Activated T-helper 1 cell treated with anti-CD3 and anti-CD28 coated beads, Interleukin-2, amount 50 U/mL, for 16 hours (primary cell): ENCODE measurements at regions not wholly inside any gene's neighbourhood (a gene's known extent, or its start where the extent isn't known, plus 50 kb on each side); places are given as distances from the start of the nearest gene placed in this dataset.
"Not testable (repeated sequence)": the region's sequence is repeated elsewhere in the genome, so short reads cannot be mapped to it uniquely, and the experiment has no call there.

Experiments used
- DNase-seq, 2 donors: peaks; one replicate each; pipeline ENCODE4 v3.0.0-alpha.2; 2020; ENCODE audit warnings: low read depth in 1 of 2, low spot score in 1 of 2

DNA sequence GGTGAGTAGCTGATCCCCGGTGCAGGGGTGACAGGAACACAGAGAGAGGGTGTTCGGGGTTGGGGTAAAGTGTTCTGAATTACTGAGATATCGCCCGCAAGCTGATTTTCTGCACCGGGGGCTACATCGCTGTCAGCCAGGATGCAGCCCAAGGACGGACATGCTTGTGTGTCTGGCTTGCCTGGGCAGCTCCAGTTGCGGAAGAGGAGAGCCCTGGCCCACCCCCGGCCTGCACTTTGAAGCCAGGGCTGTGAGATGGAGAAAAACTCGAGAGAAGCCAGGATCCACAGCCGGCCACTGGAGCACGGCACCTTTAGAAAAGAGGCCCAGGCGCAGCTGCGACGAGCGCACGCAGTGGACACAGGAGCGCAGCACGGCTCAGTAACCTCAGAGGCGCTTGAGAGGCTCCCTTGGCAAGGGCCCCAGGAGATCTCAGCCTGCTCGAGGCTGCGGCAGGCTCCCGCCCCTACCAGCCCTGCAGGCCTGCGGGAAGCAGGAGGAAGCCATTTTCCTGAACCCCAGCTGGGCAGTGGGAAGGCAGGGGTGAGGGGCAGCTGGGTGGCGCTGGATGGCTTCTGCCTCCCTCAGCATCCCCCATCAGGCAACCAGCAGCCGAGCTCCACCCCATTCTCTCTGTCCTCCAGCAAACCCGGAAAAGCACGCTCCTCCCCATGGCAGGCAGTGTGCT is 59.2 kb downstream of the C9orf50 start:
- no peak for DNase-seq

DNA sequence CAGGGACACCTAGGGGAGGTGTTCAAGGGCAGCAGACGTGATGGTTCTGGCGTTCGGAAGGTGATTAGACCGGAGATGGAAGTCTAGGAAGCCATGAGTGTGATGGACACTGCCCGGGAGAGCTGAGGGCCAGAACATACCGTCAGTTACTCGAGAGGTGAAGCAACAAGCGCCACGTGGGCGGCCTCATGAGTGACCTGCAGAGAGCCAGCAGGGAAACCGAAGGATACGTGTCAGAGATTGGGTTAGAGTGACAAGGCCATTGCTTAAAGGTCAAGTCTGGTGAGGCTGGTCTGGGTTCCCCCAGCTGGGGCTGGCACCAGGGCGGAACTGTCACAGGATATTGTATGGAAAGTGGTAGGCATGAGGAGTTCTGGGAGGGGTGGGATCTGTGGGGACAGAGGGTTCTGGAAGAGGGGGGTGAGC is 60.0 kb downstream of the C9orf50 start:
- no peak for DNase-seq

- no peak for DNase-seq
Measured at GRCh38 chr9:129559506-129559881, 61.4 kb downstream of the C9orf50 start.

DNA sequence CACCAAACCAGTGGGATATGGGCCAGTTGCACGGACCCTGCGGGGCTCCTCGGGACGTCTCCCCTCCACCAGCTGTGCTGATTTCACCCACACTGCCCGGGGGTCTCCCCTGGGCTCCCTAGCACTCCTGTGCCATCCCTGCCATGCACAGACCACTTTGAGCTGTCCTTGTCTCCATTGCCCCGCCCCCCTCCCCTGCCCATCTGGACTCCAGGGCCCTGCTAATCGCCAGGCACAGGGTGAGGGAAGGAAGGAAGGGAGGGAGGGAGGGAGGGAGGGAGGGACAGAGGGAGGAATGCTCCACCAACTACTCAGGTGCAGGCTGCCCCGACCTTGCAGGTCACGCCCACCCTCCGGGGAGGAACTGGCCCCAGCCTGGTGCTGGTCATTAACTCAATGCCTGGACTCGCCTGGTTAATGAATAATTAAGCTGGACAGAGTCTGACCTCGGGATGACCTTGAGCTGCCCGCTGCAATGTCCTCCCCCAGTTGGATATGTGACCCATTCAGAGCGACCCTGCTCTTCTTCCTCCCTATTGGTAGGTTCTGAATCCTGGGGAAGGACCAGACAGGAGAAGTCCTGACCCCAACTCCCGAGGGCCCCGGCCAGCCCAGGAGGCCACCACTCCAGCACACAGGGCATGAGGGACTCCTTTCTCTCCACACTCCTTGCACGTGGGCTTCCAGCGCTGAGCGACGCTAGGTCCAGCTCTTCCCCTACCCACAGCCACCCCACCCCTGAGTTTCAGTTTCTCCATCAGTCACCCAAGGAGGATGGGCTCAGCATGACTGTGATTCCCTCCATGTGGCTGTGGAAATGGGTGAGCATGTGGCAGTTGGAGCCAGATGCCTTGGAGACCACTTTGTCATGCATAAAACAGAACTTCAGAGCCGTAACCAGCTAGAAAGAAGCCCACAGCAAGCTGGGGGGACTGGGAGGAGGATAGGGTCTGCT is 62.1 kb downstream of the C9orf50 start:
- DNase-seq, result no peak

DNA sequence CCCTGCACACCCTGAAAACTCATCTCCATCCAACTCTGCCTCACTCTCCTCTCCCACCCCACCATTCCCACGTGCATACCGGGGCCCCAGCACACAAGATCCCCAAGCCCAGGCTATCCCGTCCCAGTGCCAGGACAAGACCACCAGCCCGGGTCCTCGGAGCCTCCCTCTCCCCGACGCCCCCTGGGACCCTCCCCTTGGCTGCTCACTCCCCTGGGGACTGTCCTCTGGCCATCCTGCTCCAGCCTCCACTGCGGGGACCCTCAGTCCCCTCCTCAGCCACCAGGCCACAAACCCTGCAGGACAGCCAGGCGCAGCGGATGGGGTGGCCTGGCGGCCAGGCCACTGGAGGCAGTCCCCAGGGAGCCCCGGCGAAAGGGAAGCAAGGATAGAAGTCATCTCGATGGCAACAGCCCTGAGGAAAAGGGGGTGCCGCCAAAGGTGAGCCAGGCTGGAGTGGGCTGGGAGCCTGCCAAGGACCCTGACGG is 62.8 kb downstream of the C9orf50 start:
- no peak for DNase-seq

- no peak for DNase-seq
Measured at GRCh38 chr9:129557192-129558036, 63.5 kb downstream of the C9orf50 start.

DNA sequence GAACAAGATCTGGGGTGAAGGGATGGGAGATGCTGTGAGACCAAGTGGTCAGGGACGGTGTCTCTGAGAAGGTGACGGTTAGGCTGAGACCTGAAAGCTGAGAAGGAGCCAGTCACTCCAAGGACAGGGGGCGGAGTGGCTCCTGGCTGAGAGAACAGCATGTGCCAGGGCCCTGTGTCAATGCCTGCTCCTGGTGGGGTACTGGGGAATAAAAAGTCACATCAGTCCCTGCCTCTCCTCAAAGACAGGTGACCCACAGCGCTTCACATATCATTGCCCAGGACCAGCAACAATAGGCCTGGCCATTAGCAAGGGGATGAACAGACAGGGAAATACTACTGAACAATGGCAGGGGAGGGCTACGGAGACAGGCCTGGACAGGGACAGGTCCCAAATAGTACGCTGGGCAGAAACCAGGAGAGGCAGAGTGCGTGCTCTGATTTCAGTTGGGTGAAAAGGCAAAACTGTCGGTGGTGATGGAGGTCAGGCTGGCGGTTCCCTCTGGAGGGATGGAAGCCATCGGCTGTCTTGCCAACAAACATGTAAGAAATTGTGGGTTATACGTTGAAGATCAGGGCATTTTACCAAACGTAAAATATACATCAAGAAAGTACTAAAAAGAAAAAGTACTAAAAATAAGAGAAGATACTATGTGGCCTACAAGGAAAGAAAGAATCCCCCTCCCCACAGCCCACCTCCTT is 64.3 kb downstream of the C9orf50 start:
- no peak for DNase-seq

DNA sequence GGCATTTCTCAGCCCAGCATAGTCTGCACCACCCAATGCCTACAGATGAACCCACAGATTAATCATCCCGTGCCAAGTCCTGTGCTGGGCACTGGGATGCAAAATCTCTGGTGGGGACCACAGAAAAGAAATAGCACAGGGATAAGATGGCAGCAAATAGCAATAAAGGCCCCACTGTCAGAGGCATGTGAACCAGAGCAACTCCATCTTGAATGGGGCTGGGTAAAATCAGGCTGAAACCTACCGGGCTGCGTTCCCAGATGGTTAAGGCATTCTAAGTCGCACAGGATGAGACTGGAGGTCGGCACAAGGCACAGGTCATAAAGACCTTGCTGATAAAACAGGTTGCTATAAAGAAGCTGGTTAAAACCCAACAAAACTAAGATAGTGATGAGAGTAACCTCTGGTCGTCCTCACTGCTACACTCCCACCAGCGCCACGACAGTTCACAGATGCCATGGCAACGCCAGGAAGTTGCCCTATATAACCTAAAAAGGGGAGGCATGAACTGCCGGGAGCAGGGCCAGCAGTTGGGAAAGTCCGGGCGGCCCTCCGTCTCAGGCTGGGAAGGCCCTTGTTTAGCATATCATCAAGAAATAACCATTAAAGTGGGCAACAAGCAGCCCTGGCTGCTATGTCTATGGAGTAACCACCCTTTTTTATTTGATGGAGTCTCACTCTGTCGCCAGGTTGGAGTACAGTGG is 65.2 kb downstream of the C9orf50 start:
- no peak for DNase-seq

DNA sequence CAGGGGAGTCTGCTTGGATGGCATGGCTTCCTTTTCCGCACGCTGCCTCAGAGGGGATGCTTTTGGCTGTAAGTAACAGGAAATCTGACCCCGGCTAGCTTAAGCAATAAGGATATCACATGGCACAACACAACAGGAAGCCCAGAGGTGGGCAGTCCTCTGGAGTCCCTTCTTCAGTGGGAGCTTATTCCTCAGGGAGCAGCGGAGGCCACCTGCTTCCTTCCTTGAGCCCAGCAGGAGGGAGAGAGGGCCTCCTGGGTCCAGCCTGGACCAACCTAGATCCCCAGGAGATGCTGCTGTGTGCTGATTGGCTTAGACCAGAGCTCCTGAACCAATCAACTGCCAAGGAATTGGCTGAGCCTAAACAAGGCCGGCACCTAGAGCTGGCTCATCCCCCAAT is 66.3 kb downstream of the C9orf50 start:
- DNase-seq, result no peak

DNA sequence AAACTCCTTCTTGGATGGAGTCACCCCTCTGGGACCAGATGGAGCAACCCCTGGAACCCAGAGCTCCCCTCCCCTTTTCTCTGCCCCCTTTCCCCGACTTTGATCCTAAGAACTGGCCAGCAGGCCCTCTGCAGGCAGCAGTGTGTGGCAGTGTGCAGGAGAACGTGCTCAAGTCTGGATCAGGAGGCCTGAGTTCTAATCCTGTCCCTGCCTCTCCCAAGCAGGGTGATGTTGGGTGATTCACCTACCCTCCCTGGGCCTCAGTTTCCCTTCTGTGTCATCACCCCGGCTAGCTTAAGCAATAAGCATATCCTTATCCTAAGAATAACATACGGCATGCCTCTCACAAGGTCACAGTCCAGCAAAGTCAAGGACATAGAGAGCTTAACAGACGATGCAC is 67.6 kb downstream of the C9orf50 start:
- DNase-seq, result no peak

DNA sequence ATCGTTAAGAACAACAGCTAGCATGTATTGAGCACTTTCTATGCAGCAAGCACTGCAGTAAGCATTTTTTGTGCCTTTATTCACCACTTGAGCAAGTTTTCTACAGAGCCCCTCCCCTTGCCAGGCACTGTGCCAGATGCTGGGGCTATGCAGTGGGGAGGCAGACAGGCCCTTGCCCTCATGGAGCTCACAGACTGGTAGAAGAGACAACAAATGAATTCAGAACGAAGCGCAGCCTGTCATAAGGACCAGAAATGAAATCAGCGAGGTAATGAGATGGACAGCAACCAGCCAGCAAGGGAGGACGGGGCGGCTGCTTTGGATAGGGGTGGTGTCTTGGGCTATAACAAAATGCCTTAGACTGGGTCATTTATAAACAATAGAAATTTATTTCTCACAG is 68.8 kb downstream of the C9orf50 start:
- no peak for DNase-seq

DNA sequence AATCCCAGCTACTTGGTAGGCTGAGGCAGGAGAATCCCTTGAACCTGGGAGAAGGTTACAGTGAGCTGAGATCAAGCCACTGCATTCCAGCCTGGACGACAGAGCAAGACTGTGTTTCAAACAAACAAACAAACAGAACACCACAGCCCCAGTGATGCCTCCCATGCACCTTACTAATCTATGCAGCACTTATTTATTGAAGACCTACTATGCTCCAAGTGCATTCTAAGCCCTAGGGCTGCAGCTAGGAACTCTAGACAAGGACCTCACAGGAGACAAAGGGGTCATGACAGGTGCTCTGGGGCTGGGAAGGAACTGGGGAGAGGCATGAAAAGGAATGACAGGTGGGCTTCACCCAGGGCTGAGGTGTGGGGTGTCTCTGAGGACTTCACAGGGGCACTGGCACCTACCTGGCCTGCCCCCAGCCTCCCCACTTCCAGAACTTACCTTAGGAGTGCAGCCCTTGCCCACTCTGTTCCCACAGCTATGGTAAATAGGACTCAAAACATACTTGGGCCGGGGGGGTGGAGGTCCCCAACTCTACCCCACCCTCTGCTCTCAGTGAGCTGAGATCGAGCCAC is 69.4 kb downstream of the C9orf50 start:
- DNase-seq, result no peak

GRCh38 chr9:129550977-129551376 is 69.9 kb downstream of the C9orf50 start:
- not testable (repeated sequence) for DNase-seq

- no peak for DNase-seq
Measured at GRCh38 chr9:129550199-129550839, 70.6 kb downstream of the C9orf50 start.

DNA sequence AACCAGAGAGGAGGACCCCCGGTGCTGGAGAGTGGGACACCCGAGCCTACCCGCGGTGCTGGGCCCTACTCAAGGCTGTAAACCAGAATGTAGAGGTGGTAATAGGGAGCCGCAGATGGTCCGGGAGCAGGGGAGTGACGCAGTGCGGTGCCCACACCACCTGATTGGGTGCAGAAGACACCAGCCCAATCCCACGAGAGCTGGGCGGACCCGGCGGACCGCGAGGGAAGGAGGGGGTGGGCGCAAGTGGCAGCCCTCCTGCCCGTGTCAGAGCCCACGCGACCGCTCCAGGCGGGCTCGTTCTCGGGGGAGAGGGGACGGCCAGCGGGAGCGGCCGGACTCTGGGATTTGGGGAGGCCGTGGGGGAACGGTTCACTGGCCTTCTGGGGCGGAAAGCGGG is 71.2 kb downstream of the C9orf50 start:
- no peak for DNase-seq

- DNase-seq, result no peak
Measured at GRCh38 chr9:129549139-129549538, 71.8 kb downstream of the C9orf50 start.

DNA sequence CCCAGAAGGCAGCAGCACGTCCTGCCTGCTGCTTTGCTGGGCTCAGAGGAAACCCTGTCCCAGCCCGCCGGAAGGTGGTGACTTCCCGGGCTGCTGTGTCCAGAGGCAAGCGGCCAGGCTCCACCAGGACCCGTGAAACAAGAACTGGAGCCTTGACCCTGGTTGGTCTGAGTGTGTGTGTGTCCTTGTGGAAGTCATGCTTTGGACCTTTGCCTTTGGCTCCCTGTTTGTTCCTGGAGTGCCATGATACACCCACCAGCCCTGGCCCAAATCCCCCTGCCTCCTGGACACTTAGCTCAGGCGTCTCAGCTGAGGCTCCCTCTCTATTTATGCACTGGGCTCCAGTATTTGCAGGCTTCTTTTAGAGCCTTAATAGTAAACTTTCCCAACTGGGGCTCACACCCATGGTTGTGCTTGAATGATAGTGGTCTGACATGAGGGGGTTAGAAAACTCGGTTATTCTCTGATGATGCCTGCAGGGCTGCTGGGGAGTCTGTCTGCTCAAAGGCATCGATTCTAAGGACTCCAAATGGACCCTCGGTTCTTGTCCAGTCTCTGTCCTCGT is 72.2 kb downstream of the C9orf50 start:
- no peak for DNase-seq

DNA sequence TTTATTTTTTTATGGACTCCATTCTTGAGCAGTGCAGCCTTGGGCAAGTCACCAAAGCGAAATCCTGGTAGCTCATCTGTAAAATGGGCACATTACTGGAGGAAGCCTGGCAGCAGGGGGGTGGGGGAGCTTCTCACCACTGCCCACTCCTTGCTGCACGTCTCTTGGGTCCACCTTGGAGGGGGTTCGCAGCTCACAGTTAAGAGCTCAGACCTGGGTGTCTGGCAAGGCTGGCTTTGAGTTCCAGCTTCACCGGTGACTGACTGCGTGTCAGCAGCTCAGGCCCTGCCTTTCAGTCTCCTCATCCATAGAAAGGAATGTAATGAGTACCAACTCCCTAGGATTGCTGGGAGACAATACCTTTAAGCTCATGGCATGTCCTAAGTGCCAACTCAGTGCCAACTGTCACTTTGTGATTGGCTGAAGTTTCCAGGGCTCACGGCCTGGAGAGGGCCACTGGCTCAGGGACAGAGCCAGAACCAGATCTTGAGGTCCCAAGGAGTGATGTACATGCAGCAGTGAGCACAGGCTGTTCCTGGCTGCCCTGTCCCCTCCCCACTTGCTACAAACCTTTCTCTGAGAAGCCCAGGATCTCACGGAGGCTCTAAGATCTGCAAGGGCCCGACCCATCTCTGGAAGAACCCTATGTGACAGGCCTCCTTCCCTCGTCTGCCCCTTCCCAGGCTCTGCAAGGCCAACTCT is 72.9 kb downstream of the C9orf50 start:
- no peak for DNase-seq
